ENCODE measurements at regions not wholly inside any gene's neighbourhood (a gene's known extent, or its start where the extent isn't known, plus 50 kb on each side); places are given as distances from the start of the nearest gene placed in this dataset.

DNA sequence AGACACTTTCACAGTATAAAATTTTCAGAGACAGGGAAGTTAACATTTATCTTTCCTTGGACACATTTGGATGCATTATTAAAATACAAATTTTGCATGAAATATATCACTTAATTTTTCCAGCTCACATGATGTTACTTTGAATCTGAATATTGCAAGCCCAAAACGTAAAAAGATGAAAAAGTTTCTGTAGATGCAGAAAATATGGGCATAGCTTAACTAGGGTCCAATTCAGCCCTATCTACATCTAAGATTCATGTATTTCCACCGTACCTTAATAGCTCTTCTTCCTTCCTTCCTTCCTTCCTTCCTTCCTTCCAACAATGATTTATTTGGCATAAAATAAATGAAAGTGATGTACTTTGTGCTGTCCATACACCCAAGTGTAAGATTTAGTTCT, 1084.6 kb upstream of the TMEFF2 start:
- H3K27me3 Mint-ChIP-seq = no peaks in the 10 kb centered on the region
- H4K20me1 ChIP-seq (ENCODE audit: control insufficient read depth, insufficient read depth, low read length, poor library complexity, severe bottlenecking) = no peaks in the 10 kb centered on the region
- no peak overlapping the region for H3K4me2 ChIP-seq (replicated peaks; ENCODE audit: low read depth, low read length, poor library complexity, severe bottlenecking)
- DNase-seq (no peak), ATAC-seq (ENCODE audit: low read depth) (no peak)
- H2AFZ ChIP-seq (ENCODE audit: insufficient read depth, low read depth, low read length, poor library complexity, severe bottlenecking) = no peak overlapping the region
- H3K27ac Mint-ChIP-seq = no peak overlapping the region
- intact Hi-C loops (cut with micrococcal nuclease) = no loop called here
- no CpG with 5 or more reads among the region's 2 CpGs for WGBS (ENCODE audit: insufficient coverage)
- H3K79me2 ChIP-seq (ENCODE audit: control insufficient read depth, insufficient read depth, low read length) = no peaks in the 10 kb centered on the region
- H3K9me3 Mint-ChIP-seq (ENCODE audit: insufficient read depth) = no peaks in the 10 kb centered on the region
- H3K4me1 Mint-ChIP-seq = no peaks in the 10 kb centered on the region
- no peaks in the 10 kb centered on the region for H3K4me1 ChIP-seq (ENCODE audit: control insufficient read depth in 2 of 2, insufficient read depth in 2 of 2, low read length in 2 of 2)
- ChIA-PET CTCF (no interaction called here), POLR2A (interaction anchor here (0.6 kb wide), 1 partner anchor 114 kb away, joined by 4 read pairs; no protein-coding TSS in a partner anchor)
- peaks cover 0 to 5% (median 0%) of the 10 kb centered on the region in 3 donors for H3K9me3 ChIP-seq (ENCODE audit: control extremely low read depth in 1 of 3, control insufficient read depth in 2 of 3, insufficient read depth in 1 of 3, low read length in 2 of 3)
- H3K36me3 ChIP-seq (replicated peaks in 1 of 2; ENCODE audit: control extremely low read depth in 1 of 2, control insufficient read depth in 1 of 2, extremely low read depth in 1 of 2, insufficient read depth in 2 of 2, low read length in 1 of 2) = no peaks in the 10 kb centered on the region
- no peak overlapping the region for H3K4me3 Mint-ChIP-seq
- H3K4me3 ChIP-seq (ENCODE audit: control extremely low read depth in 1 of 5, extremely low read depth in 1 of 5, insufficient read depth in 1 of 5, low read depth in 2 of 5, low read length in 4 of 5) = no peak overlapping the region
- no peak for TF ChIP-seq EZH2 (IDR thresholded peaks at IDR 0.05; ENCODE audit: borderline replicate concordance, insufficient read depth, low read depth, low read length, poor library complexity, severe bottlenecking)
- no peak for TF ChIP-seq CTCF (IDR thresholded peaks at IDR 0.05)
- no peaks in the 10 kb centered on the region for H3K27me3 ChIP-seq (replicated peaks in 1 of 4; ENCODE audit: control extremely low read depth in 1 of 4, control insufficient read depth in 3 of 4, insufficient read depth in 4 of 4, low read length in 3 of 4)
- H3K27ac ChIP-seq (ENCODE audit: low read length in 2 of 2) = no peak overlapping the region
- H3K9ac ChIP-seq (ENCODE audit: low read length) = no peak overlapping the region

GRCh38 chr2:193276988-193277387, 1082.3 kb upstream of the TMEFF2 start:
- no peaks in the 10 kb centered on the region for H3K27me3 ChIP-seq (replicated peaks in 1 of 4; ENCODE audit: control extremely low read depth in 1 of 4, control insufficient read depth in 3 of 4, insufficient read depth in 4 of 4, low read length in 3 of 4)
- no peak overlapping the region for H3K4me3 Mint-ChIP-seq
- H3K79me2 ChIP-seq (ENCODE audit: control insufficient read depth, insufficient read depth, low read length) = no peaks in the 10 kb centered on the region
- no peaks in the 10 kb centered on the region for H3K27me3 Mint-ChIP-seq
- H3K4me3 ChIP-seq (ENCODE audit: control extremely low read depth in 1 of 5, extremely low read depth in 1 of 5, insufficient read depth in 1 of 5, low read depth in 2 of 5, low read length in 4 of 5) = no peak overlapping the region
- no peaks in the 10 kb centered on the region for H3K36me3 ChIP-seq (replicated peaks in 1 of 2; ENCODE audit: control extremely low read depth in 1 of 2, control insufficient read depth in 1 of 2, extremely low read depth in 1 of 2, insufficient read depth in 2 of 2, low read length in 1 of 2)
- H3K9ac ChIP-seq (ENCODE audit: low read length) = no peak overlapping the region
- H3K9me3 ChIP-seq (ENCODE audit: control extremely low read depth in 1 of 3, control insufficient read depth in 2 of 3, insufficient read depth in 1 of 3, low read length in 2 of 3) = peaks cover 0 to 5% (median 0%) of the 10 kb centered on the region in 3 donors
- DNase-seq = no peak
- CTCF ChIA-PET = no interaction called here
- no peaks in the 10 kb centered on the region for H4K20me1 ChIP-seq (ENCODE audit: control insufficient read depth, insufficient read depth, low read length, poor library complexity, severe bottlenecking)
- no peak overlapping the region for H2AFZ ChIP-seq (ENCODE audit: insufficient read depth, low read depth, low read length, poor library complexity, severe bottlenecking)
- TF ChIP-seq CTCF (IDR thresholded peaks at IDR 0.05) = no peak
- TF ChIP-seq EZH2 (IDR thresholded peaks at IDR 0.05; ENCODE audit: borderline replicate concordance, insufficient read depth, low read depth, low read length, poor library complexity, severe bottlenecking) = no peak
- ATAC-seq (ENCODE audit: low read depth) = no peak
- no peaks in the 10 kb centered on the region for H3K9me3 Mint-ChIP-seq (ENCODE audit: insufficient read depth)
- no peak overlapping the region for H3K27ac ChIP-seq (ENCODE audit: low read length in 2 of 2)
- H3K4me1 Mint-ChIP-seq = no peaks in the 10 kb centered on the region
- POLR2A ChIA-PET = no interaction called here
- intact Hi-C loops (cut with micrococcal nuclease) = no loop called here
- 73% methylated on average over 5 of the region's 11 CpGs for WGBS (ENCODE audit: insufficient coverage)
- no peak overlapping the region for H3K4me2 ChIP-seq (replicated peaks; ENCODE audit: low read depth, low read length, poor library complexity, severe bottlenecking)
- H3K27ac Mint-ChIP-seq = no peak overlapping the region
- H3K4me1 ChIP-seq (ENCODE audit: control insufficient read depth in 2 of 2, insufficient read depth in 2 of 2, low read length in 2 of 2) = no peaks in the 10 kb centered on the region

All from B cell (primary cell).